Body of pancreas (tissue), 4 donors: ENCODE measurements at regions not wholly inside any gene's neighbourhood (a gene's known extent, or its start where the extent isn't known, plus 50 kb on each side); places are given as distances from the start of the nearest gene placed in this dataset.

Experiments used
- ATAC-seq: fragments of 150-250 bp; one replicate; pipeline ENCODE4 v1.9.1; 2016
- DNase-seq, 4 donors: peaks; one replicate each; pipeline ENCODE4 v3.0.0-alpha.2; 2019
- H3K27ac ChIP-seq, 4 donors: fragments of 200-600 bp; sonication (generic); 1 replicate in 3 of 4; 2 replicates in 1 of 4; pipeline versions ENCODE4 v1.5.1 to v1.6.1; 2016 to 2019; ENCODE audit warnings: mild to moderate bottlenecking in 1 of 4, mixed read lengths in 1 of 4, moderate library complexity in 1 of 4
- H3K27me3 ChIP-seq, 2 donors: fragments of 200-600 bp; sonication (generic); one replicate each; pipeline ENCODE4 v1.6.0; 2016; ENCODE audit warnings: mild to moderate bottlenecking in 1 of 2
- H3K36me3 ChIP-seq, 2 donors: fragments of 200-600 bp; sonication (generic); replicated peaks in 1 of 2; 2 replicates each; pipeline ENCODE4 v1.5.1; 2016; ENCODE audit warnings: low read depth in 2 of 2; ENCODE audit not compliant: insufficient read depth in 1 of 2
- H3K4me1 ChIP-seq: fragments of 200-600 bp; sonication (generic); one replicate; pipeline ENCODE4 v1.6.0; 2016
- H3K4me3 ChIP-seq, 2 donors: fragments of 200-600 bp; sonication (generic); 1 replicate in 1 of 2; 2 replicates in 1 of 2; pipeline ENCODE4 v1.5.1; 2016 to 2019
- H3K9me3 ChIP-seq, 3 donors: fragments of 200-600 bp; sonication (generic); 1 replicate in 2 of 3; 2 replicates in 1 of 3; pipeline ENCODE4 v1.5.1; 2016
- POLR2A ChIP-seq, 3 donors: fragments of 450-650 bp; IDR thresholded peaks; one replicate each; pipeline ENCODE4 v1.6.1; 2016; ENCODE audit warnings: antibody characterized with exemption in 3 of 3, mild to moderate bottlenecking in 2 of 3
- WGBS, 2 donors: methylation state at CpG; one replicate each; pipeline ENCODE4 v1.1.5; 2017; 5-methylcytosine and 5-hydroxymethylcytosine counted together
- intact Hi-C: fragments of 100-400 bp; cut with DNase I; formaldehyde crosslinking; loops from one replicate; pipeline ENCODE4 v1.15.1; 2023
- TF ChIP-seq, protein P1 (sequence below), 7 experiments: fragments of 450-650 bp in 4 of 7; fragments of 200-600 bp in 3 of 7; sonication (generic) in 3 of 7; IDR thresholded peaks; one replicate each; pipeline ENCODE4 v1.5.1; 2016 to 2019; ENCODE audit warnings: antibody characterized with exemption in 7 of 7

DNA sequence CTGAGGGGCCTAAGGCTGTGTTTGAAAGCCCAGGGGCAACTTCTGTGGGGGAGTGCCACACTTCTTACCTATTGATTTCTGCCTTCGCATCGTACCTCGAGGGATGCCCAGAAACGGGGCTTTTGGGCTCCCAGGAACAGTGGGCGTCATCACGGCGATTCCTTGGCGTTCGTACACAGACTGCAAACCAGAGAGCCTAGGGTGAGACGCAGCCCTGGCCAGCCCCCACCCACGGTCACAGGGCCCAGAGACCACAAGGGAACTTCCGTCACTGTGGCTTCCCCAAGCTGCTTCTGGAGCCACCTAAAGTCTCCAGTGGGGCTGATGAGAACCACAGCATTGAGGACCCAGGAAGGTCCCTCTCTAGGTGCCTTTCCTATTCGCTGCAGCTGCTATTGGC is 91.9 kb downstream of the CTTN start:
- Histone ChIP-seq H3K36me3 (peaks cover 0 to 4% of the 10 kb centered on the region in 2 donors), H3K4me1 (no peaks in the 10 kb centered on the region), H3K27me3 (no peaks in the 10 kb centered on the region), H3K4me3 (no peak overlapping the region), H3K27ac (no peak overlapping the region), H3K9me3 (peaks cover 0 to 5% (median 0%) of the 10 kb centered on the region in 3 donors)
- 91 to 96% methylated on average over 10 to 13 of the region's 13 CpGs for WGBS, 2 donors
- DNase-seq (no peak), ATAC-seq (no peak)
- TF ChIP-seq, protein P1, sequence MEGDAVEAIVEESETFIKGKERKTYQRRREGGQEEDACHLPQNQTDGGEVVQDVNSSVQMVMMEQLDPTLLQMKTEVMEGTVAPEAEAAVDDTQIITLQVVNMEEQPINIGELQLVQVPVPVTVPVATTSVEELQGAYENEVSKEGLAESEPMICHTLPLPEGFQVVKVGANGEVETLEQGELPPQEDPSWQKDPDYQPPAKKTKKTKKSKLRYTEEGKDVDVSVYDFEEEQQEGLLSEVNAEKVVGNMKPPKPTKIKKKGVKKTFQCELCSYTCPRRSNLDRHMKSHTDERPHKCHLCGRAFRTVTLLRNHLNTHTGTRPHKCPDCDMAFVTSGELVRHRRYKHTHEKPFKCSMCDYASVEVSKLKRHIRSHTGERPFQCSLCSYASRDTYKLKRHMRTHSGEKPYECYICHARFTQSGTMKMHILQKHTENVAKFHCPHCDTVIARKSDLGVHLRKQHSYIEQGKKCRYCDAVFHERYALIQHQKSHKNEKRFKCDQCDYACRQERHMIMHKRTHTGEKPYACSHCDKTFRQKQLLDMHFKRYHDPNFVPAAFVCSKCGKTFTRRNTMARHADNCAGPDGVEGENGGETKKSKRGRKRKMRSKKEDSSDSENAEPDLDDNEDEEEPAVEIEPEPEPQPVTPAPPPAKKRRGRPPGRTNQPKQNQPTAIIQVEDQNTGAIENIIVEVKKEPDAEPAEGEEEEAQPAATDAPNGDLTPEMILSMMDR (IDR thresholded peaks at IDR 0.05) = no peak
- intact Hi-C loops = no loop called here

DNA sequence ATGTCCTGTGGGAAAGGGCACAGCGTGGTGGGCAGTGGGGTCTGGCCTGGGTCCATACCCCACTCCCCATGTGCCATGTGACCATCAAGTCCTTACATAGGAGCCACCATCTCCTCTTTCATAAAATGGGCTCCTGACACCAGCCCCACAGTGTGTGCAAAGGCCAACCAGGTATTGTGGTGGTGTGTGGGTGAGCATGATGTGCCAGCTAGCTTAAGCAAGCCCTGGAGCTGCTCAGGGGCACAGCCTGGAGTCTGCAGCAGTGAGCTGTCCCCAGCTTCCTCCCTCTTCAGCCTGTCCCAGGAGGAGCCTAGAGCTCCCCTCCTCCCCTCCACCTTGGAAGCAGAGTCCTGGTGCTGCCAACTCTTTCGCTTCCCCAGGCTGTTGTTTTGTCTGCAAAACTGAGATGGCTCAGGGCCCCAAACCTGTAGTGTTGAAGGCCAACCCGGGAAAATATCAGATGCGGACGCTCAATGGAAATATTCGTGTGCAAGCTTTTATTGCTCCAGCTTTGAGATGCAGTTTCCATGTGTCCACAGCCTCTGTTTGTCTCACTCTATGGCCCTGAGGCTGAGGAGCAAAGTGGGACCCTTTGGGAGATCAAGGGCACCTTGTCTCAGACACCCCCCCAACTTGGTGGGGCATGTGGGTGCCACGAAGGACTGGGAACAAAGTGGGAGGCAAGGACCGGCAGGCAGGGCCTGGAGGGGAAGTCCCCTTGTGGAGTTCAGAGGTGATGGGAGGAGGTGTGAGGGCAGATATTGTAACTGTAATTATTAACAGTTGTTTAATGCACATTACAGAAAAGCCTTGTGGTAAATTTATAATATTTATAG is 92.6 kb downstream of the CTTN start:
- WGBS, 2 donors = 82 to 94% methylated on average over 7 to 8 of the region's 8 CpGs
- TF ChIP-seq POLR2A (IDR thresholded peaks at IDR 0.05) = no peak
- TF ChIP-seq, protein P1 (IDR thresholded peaks at IDR 0.05) = no peak
- ATAC-seq (no peak), DNase-seq (no peak)
- H3K9me3 ChIP-seq = peaks cover 0 to 5% (median 0%) of the 10 kb centered on the region in 3 donors
- H3K27me3 ChIP-seq = no peaks in the 10 kb centered on the region
- H3K27ac ChIP-seq = no peak overlapping the region
- intact Hi-C loops = no loop called here
- H3K4me3 ChIP-seq = no peak overlapping the region
- no peaks in the 10 kb centered on the region for H3K4me1 ChIP-seq
- H3K36me3 ChIP-seq = peaks cover 0 to 4% of the 10 kb centered on the region in 2 donors

DNA sequence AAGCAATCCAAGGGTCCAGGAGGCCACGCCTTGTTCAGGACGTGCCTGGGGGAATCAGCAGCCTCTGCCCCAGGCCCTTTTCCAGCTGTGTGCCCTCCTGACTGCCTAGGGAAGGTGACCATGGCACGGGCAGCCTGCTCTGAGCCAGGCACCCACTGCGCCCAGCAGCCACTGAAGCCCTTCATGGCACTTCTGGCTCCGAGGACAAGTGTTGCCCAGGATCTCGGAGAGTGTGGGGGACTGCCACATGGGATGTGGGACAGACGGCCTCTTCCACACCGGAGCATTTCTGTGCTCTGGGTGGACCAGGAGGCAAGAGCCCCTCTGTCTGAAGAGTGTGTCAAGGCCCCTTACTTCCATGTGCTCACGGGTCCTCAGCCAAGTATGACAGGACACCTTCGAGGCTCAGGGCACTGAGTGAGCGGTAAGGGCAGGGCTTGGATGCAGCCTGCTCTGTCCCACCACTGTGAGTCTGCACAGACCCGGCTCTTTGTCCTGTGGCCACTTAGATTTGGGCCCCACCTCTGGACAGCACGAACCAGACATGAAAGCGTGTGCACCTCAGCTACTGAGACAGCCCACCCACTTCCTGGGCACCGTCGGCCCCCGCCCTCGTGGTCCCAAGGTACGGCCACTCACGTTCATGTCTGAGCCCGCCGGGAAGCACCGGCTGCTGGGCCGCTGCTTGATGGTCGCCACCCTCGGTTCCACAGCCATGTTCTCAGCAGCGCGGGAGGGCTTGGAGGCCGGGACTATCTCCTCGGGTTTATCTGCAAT is 93.6 kb downstream of the CTTN start:
- no peaks in the 10 kb centered on the region for H3K4me1 ChIP-seq
- peaks cover 0 to 5% (median 0%) of the 10 kb centered on the region in 3 donors for H3K9me3 ChIP-seq
- DNase-seq (no peak), ATAC-seq (no peak)
- H3K27me3 ChIP-seq = no peaks in the 10 kb centered on the region
- H3K27ac ChIP-seq = no peak overlapping the region
- TF ChIP-seq POLR2A (IDR thresholded peaks at IDR 0.05) = no peak
- TF ChIP-seq, protein P1 (IDR thresholded peaks at IDR 0.05) = no peak
- H3K4me3 ChIP-seq = no peak overlapping the region
- WGBS, 2 donors = 91 to 94% methylated on average over 24 to 28 of the region's 30 CpGs
- H3K36me3 ChIP-seq = peaks cover 0 to 4% of the 10 kb centered on the region in 2 donors
- intact Hi-C loops = no loop called here

DNA sequence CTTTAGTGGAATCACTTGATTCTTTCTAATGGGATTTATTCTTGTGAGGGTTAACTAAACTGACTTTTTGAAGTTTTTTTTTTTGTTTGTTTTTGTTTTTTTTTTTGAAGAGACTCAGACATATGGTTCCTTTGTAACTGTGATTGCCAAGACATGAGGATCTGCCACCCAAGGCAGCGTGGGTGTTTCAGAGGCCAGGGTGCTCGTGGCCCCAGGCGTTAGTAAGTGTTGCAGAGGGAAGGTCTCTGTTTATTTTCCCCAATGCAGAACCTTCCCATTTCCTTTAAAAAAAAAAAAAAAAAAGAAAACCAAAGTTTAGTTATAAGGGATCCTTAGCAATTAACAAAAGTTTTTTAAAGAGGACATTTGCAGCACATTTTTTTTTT is 94.8 kb downstream of the CTTN start:
- no peak overlapping the region for H3K27ac ChIP-seq
- DNase-seq = no peak
- no peak overlapping the region for H3K4me3 ChIP-seq
- no peaks in the 10 kb centered on the region for H3K4me1 ChIP-seq
- H3K9me3 ChIP-seq = peaks cover 0 to 5% (median 0%) of the 10 kb centered on the region in 3 donors
- no peaks in the 10 kb centered on the region for H3K36me3 ChIP-seq
- ATAC-seq = no peak
- intact Hi-C loops = no loop called here
- 85 to 87% methylated on average over 3 of the region's 3 CpGs for WGBS, 2 donors
- no peak for TF ChIP-seq POLR2A (IDR thresholded peaks at IDR 0.05)
- TF ChIP-seq, protein P1 (IDR thresholded peaks at IDR 0.05) = no peak
- no peaks in the 10 kb centered on the region for H3K27me3 ChIP-seq
